ENCODE measurements at regions not wholly inside any gene's neighbourhood (a gene's known extent, or its start where the extent isn't known, plus 50 kb on each side); places are given as distances from the start of the nearest gene placed in this dataset.

DNA sequence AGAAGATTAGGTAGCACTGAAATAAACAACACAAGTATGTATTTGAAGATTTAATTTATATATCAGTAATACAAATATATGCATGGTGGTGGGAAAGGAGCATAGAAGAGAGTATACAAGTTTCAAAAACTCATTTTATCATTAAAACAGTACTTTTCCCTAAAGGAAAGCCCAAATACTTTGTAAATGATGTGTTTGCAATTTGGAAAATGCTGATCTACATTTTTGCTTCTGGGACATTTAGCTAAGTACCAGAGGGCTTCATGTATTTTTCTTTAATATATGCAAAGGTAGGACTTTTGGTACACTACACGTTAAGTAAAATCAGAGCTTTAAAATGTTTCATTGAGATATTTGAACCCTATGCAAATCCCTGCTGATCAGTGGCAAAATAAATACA is 1624.2 kb downstream of the SUCLG1 start:
- H3K9me3 ChIP-seq = no peaks in the 10 kb centered on the region
- no peaks in the 10 kb centered on the region for H3K36me3 ChIP-seq
- H3K4me2 ChIP-seq = no peak overlapping the region
- no peak overlapping the region for H3K9ac ChIP-seq
- H3K4me1 ChIP-seq = no peaks in the 10 kb centered on the region
- H3K27me3 ChIP-seq = no peaks in the 10 kb centered on the region
- no peak overlapping the region for H3K4me3 ChIP-seq
- no peaks in the 10 kb centered on the region for H4K20me1 ChIP-seq
- TF ChIP-seq Cebpa-rat (IDR thresholded peaks at IDR 0.05) = no peak
- no peak overlapping the region for H3K27ac ChIP-seq

DNA sequence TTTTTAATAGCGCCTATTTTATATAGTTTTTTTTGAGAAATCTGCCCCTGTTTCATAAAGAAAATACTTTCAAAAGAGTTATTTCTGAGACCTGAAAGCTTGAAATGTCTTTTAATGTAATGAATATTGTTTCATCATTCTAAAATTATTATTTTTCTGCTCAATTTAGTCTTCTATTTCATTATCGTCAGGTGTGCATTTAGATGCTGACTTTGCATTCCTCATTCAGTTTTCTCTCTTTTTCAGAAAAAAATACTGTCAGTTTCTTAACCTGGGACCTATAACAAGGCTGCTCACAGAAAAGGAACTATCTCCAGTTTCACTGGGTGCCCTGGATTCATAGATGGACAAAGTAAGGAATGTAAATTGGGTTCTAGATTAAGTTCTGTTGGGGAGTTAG is 1631.7 kb downstream of the SUCLG1 start:
- Histone ChIP-seq H3K27me3 (no peaks in the 10 kb centered on the region), H3K4me1 (no peaks in the 10 kb centered on the region), H3K9me3 (no peaks in the 10 kb centered on the region), H3K4me2 (no peak overlapping the region), H3K36me3 (no peaks in the 10 kb centered on the region), H3K9ac (no peak overlapping the region), H3K27ac (no peak overlapping the region), H3K4me3 (no peak overlapping the region), H4K20me1 (no peaks in the 10 kb centered on the region)
- no peak for TF ChIP-seq Cebpa-rat (IDR thresholded peaks at IDR 0.05)

DNA sequence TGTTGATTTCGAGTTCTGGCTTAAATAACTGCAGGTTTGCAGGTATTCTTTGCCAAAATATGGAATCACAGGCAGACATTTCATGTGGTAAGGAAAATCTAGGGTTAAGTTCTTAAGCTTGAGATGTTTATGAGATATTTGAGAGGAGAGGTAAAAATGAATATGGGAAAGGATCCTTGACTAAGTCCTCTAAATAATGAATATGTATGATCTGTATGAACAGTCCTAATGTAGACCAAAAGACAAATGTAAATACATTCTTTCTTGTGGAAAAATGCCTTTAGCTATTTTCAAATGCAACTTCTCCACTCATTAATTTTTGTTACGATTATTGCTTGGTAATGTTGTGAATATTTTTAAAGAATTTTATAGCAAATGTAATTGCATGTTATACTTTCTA is 1632.6 kb downstream of the SUCLG1 start:
- H3K36me3 ChIP-seq = no peaks in the 10 kb centered on the region
- H3K4me2 ChIP-seq = no peak overlapping the region
- no peaks in the 10 kb centered on the region for H3K9me3 ChIP-seq
- no peaks in the 10 kb centered on the region for H3K4me1 ChIP-seq
- TF ChIP-seq Cebpa-rat (IDR thresholded peaks at IDR 0.05) = no peak
- no peaks in the 10 kb centered on the region for H3K27me3 ChIP-seq
- H3K4me3 ChIP-seq = no peak overlapping the region
- H3K9ac ChIP-seq = no peak overlapping the region
- no peak overlapping the region for H3K27ac ChIP-seq
- no peaks in the 10 kb centered on the region for H4K20me1 ChIP-seq

DNA sequence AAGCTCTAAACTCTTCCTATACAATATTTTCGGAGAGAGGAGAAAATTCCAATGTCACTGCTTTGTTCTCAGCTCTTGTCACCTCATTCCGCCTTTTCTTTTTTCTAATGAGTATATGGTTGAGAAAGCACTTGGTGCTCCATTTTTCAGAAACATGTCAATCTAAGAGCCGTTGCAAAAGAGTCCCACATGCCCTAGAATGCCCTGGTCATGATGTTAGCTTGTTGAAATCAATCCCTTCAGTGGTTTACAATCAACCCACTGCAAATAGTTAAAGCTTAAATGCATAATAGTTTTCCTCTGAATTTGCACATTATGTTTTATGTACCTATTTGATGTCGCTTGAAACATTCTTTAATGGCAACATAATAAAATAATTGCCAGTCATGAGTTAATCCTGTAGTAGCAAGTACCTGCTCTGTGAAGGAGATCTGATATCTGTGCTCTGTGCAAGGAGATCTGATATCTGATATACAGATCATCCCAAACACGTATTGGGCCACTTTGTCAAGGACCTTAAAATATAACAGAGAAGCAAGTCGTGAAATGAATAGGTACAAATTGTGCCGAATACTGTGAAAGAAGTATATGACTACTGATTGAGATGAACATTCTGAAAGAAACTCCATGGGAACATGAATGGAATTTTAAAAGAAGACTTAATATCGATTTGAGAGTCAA is 1633.5 kb downstream of the SUCLG1 start:
- H3K27ac ChIP-seq = no peak overlapping the region
- H3K27me3 ChIP-seq = no peaks in the 10 kb centered on the region
- no peak overlapping the region for H3K4me2 ChIP-seq
- no peak overlapping the region for H3K4me3 ChIP-seq
- H3K36me3 ChIP-seq = no peaks in the 10 kb centered on the region
- no peak overlapping the region for H3K9ac ChIP-seq
- no peak for TF ChIP-seq Cebpa-rat (IDR thresholded peaks at IDR 0.05)
- no peaks in the 10 kb centered on the region for H3K4me1 ChIP-seq
- H4K20me1 ChIP-seq = no peaks in the 10 kb centered on the region
- H3K9me3 ChIP-seq = no peaks in the 10 kb centered on the region

DNA sequence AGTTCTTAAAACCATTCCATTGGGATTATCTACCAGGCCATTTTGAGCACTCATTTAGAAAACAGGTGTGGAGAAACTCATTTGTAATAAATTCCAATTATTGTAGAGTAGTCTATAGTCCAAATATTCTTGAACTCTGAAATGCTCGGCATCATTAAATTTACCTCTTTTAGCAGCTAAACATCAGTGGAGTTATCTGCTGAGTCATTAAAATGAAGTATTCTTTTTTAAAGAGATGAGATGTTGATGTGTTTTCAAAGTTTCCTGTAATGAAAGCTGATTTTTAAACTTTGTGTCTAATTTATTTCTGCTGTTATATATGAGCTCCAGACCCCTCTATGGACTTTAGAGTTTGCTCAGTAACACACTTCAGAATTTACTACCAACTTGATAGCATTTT is 1635.2 kb downstream of the SUCLG1 start:
- Histone ChIP-seq H3K27ac (no peak overlapping the region), H3K4me2 (no peak overlapping the region), H3K4me3 (no peak overlapping the region), H3K9ac (no peak overlapping the region), H3K9me3 (no peaks in the 10 kb centered on the region), H4K20me1 (no peaks in the 10 kb centered on the region), H3K27me3 (no peaks in the 10 kb centered on the region), H3K4me1 (no peaks in the 10 kb centered on the region), H3K36me3 (no peaks in the 10 kb centered on the region)
- no peak for TF ChIP-seq Cebpa-rat (IDR thresholded peaks at IDR 0.05)

DNA sequence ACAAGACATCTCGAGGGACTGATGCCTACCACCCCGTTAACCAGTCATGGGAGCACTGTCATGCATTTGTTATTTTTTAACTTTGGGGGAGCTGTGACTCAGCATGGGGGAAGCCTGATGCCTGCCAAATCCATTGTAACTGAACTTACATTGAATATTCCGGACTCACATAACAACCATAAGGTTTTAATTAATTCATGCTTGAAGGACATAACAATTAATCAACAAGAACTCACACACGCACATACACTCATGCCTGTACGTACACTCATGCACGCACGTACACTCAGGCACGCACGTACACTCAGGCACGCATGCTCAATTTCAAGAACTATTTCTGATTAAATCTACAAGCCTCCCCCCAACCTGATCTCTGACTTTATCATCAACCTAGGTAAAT is 1639.1 kb downstream of the SUCLG1 start:
- no peaks in the 10 kb centered on the region for H3K9me3 ChIP-seq
- H4K20me1 ChIP-seq = no peaks in the 10 kb centered on the region
- no peaks in the 10 kb centered on the region for H3K27me3 ChIP-seq
- TF ChIP-seq Cebpa-rat (IDR thresholded peaks at IDR 0.05) = no peak
- no peaks in the 10 kb centered on the region for H3K4me1 ChIP-seq
- no peak overlapping the region for H3K4me3 ChIP-seq
- no peaks in the 10 kb centered on the region for H3K36me3 ChIP-seq
- H3K27ac ChIP-seq = no peak overlapping the region
- H3K4me2 ChIP-seq = no peak overlapping the region
- no peak overlapping the region for H3K9ac ChIP-seq

DNA sequence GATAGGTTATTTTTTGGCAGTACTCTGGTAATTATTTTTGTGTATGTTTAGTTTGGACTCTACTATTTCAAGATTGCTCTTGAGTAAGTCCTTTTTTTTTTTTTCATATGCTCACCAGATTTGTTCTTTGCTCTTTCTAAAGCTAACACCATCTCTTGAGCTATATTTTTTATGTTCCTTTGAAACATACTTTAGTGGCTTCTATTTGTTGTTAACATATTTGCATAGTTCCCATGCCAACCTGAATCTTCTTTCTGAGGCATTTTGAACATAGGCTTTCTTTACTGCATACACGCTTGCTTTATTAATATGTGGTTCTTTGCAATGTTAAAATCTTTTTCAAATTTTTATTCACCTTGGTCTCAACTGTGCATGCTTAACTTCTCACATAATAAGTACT is 1644.9 kb downstream of the SUCLG1 start:
- no peaks in the 10 kb centered on the region for H3K4me1 ChIP-seq
- H4K20me1 ChIP-seq = no peaks in the 10 kb centered on the region
- no peak overlapping the region for H3K4me2 ChIP-seq
- TF ChIP-seq Cebpa-rat (IDR thresholded peaks at IDR 0.05) = no peak
- H3K36me3 ChIP-seq = no peaks in the 10 kb centered on the region
- no peaks in the 10 kb centered on the region for H3K9me3 ChIP-seq
- no peak overlapping the region for H3K4me3 ChIP-seq
- no peak overlapping the region for H3K9ac ChIP-seq
- H3K27me3 ChIP-seq = no peaks in the 10 kb centered on the region
- no peak overlapping the region for H3K27ac ChIP-seq

DNA sequence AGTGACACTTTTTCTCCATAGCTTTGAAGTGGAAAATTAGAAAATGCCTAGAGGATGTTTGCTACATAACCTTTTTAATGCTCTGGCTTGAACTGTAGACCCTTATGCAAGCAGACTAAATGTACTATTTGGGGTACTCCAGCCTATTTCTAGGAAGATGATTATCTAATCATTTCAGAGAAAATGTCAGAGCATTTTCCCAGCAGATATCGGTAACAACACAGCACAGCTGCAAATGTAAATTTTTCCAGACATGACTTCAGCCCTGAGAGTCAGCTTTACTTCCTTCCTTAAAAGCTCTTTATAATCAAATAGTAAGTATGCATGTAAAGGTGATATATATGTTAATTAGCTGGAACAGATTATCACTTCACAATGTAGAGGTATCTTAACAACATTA is 1647.1 kb downstream of the SUCLG1 start:
- Histone ChIP-seq H3K36me3 (no peaks in the 10 kb centered on the region), H3K9ac (no peak overlapping the region), H3K4me3 (no peak overlapping the region), H3K4me1 (no peaks in the 10 kb centered on the region), H3K4me2 (no peak overlapping the region), H3K9me3 (no peaks in the 10 kb centered on the region), H3K27ac (no peak overlapping the region), H4K20me1 (no peaks in the 10 kb centered on the region), H3K27me3 (no peaks in the 10 kb centered on the region)
- no peak for TF ChIP-seq Cebpa-rat (IDR thresholded peaks at IDR 0.05)

DNA sequence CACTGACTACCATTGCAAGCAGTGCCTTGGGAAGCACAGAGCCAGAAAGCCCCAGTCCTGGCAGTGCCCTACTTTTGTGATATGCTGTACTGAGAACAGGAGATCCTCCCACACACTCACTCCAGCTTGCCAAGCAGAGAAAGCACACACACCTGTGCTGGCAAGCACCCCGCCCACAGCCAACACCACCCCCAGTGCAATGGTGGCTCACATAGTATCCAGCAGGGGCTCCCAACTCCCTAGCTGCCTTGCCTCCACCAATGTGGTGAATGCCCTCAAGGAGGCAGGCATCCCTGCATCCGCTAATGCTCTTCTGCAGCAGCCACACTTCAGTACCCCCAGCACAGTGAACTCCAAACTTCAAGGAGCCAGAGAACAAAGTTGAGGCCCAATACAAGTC is 1655.8 kb downstream of the SUCLG1 start:
- Histone ChIP-seq H3K9me3 (peaks cover 28% of the 10 kb centered on the region), H3K27me3 (no peaks in the 10 kb centered on the region), H3K9ac (no peak overlapping the region), H3K27ac (no peak overlapping the region), H3K4me1 (no peaks in the 10 kb centered on the region), H4K20me1 (no peaks in the 10 kb centered on the region), H3K36me3 (no peaks in the 10 kb centered on the region), H3K4me3 (no peak overlapping the region), H3K4me2 (no peak overlapping the region)
- no peak for TF ChIP-seq Cebpa-rat (IDR thresholded peaks at IDR 0.05)

DNA sequence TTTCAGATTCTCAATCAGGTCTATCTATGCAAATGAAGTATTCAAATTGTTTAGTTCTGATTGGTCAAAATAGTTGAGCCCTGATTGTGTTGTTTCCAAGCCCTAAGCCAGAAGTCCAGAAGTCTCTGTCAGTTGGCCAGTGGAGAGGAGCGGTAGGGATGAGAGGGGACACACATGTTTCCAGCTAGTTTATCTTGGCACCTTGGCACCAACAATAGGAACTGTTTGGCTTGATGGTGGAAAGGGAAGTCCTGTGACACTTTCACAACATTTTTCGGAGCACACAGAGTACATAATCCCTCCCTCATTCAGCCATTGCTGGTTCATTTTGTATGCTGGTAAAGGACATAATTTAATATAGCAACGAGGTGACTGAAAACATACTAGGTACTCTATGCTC is 1661.6 kb downstream of the SUCLG1 start:
- Histone ChIP-seq H3K4me2 (no peak overlapping the region), H4K20me1 (no peaks in the 10 kb centered on the region), H3K9me3 (0 out of 2 replicates have a peak, but pooled peaks cover under 1% of the 10 kb centered on the region), H3K27me3 (no peaks in the 10 kb centered on the region), H3K27ac (no peak overlapping the region), H3K4me1 (no peaks in the 10 kb centered on the region), H3K4me3 (no peak overlapping the region), H3K36me3 (no peaks in the 10 kb centered on the region), H3K9ac (no peak overlapping the region)
- no peak for TF ChIP-seq Cebpa-rat (IDR thresholded peaks at IDR 0.05)

DNA sequence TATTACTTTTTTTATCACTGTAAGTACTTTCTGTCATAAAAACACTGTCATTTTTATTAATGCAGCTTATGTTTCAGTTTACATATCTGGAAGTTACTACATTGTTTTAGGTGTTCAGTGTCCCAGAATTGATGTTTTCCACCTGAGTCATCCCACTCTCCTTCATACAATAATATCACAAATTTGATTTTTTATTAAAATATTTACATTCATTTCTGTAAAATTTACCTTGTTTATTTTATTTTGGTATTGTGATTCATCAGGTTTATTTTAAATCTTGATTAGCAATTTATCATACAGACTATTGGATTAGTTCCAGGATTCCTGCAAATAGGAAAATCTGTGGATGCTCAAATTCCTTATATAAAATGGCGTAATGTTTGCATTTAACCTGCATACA is 1662.9 kb downstream of the SUCLG1 start:
- no peaks in the 10 kb centered on the region for H3K9me3 ChIP-seq
- H3K36me3 ChIP-seq = no peaks in the 10 kb centered on the region
- TF ChIP-seq Cebpa-rat (IDR thresholded peaks at IDR 0.05) = no peak
- H3K4me1 ChIP-seq = no peaks in the 10 kb centered on the region
- no peak overlapping the region for H3K9ac ChIP-seq
- no peaks in the 10 kb centered on the region for H3K27me3 ChIP-seq
- H3K4me3 ChIP-seq = no peak overlapping the region
- H4K20me1 ChIP-seq = no peaks in the 10 kb centered on the region
- no peak overlapping the region for H3K4me2 ChIP-seq
- no peak overlapping the region for H3K27ac ChIP-seq
